DMS 273 (cell line): ENCODE measurements at regions not wholly inside any gene's neighbourhood (a gene's known extent, or its start where the extent isn't known, plus 50 kb on each side); places are given as distances from the start of the nearest gene placed in this dataset.
"Not testable (repeated sequence)": the region's sequence is repeated elsewhere in the genome, so short reads cannot be mapped to it uniquely, and the experiment has no call there.

Source experiments
- DNase-seq: peaks from one replicate; lab custom pipeline; 2025; ENCODE audit not compliant: unreplicated experiment; lab: John Stamatoyannopoulos, UW

DNA sequence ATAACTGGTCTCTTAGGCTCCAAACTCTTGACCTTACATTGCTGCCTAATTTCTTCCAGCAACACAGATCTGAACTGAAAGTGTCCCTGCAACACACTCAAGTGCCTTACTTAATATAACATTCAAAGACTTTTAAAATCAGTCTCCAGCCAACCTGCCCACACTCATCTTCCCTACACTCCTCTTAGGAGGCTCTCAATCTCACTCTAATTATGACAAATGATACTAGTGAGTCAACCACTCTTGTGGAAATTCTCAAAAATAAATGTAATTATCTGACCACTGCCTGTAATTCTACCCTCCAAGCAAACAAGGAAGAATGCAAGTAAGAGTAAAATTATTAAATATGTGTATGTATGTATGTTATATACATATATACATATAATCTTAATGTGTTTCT lies 348.1 kb upstream of the MIR17HG start:
- no peak for DNase-seq

DNA sequence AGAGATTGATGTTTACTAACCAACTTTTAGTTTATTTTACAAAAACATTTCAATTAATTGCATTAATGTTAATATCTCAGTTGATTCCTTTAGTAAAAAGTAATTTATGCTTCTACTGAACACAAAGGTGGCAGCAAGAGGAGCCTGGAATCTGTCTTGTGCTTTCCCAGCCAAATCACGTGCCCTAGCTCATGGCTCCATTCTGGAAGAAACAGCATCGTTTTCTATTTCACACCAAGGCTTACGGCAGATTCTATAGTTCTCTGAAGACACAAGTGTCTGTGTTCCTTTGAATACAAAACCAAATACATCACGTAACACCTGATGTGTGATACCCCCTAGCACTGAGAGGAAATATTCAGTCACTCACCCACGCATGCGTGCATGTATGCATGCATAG lies 346.1 kb upstream of the MIR17HG start:
- DNase-seq: no peak

DNA sequence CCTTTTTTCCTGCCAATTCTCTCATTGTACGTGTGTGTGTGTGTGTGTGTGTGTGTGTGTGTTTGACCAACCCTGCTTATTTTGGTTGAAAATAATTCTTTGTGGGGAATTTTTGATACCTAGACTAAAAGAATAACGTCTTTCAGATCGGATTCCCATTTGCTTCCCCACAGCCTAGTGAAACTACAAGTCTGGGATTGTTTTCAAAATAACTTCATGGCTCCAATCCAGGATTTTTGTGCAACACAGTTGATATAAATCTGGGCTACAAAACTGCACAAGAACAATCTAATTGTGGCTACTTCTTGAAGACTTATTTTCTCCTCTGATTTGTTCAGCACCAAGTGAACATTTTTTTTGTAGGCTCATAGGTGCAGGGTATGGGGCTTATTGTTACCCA lies 332.8 kb upstream of the MIR17HG start:
- no peak for DNase-seq

- DNase-seq: peak; percentile 56
Observed at GRCh38 chr13:91017031-91017668, 330.3 kb upstream of the MIR17HG start.

- no peak for DNase-seq
Observed at GRCh38 chr13:91017669-91018053, 329.8 kb upstream of the MIR17HG start.

- no peak for DNase-seq
Observed at GRCh38 chr13:91020461-91021034, 326.9 kb upstream of the MIR17HG start.

- DNase-seq: no peak
Observed at GRCh38 chr13:91024157-91024792, 323.2 kb upstream of the MIR17HG start.

DNA sequence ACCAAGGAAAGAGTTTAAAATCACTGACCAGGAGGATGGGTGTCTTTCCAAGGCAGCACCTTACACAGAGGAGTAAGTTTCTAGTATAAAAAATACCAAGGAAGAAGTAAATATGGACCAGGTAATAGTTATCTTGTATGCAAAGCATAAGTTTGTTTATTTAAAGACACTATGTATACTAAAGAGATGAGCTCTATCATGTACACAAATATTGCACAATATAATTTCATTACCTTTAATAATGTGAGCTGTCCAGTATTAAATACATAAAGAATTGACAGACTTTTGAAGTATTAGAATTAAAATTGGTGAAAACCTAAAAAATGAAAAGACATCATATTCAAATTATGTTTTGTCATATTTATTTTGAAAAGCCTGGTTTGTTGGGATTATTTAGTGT lies 322.0 kb upstream of the MIR17HG start:
- DNase-seq: no peak

GRCh38 chr13:91031508-91031907 lies 316.0 kb upstream of the MIR17HG start:
- DNase-seq: no peak

- DNase-seq: no peak
Observed at GRCh38 chr13:91032104-91032503, 315.4 kb upstream of the MIR17HG start.

DNA sequence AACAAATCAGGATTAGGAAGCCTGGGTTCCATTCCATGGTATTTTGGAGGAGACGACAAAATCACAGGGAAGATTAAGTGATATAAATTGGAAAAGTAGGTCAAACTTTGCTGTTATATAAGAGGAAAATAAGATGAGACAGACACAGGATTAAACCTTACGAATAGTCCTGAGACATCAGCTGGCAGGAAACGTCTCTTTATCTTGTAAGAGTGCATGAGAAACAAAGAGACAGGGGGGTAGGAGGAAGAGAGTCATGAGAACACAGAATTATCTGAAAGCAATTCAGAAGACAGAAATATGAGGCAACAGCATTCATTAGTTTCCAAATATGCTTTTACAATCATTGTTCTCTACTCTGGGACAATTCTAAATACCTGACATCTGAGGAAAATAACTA lies 310.6 kb upstream of the MIR17HG start:
- DNase-seq: no peak

DNA sequence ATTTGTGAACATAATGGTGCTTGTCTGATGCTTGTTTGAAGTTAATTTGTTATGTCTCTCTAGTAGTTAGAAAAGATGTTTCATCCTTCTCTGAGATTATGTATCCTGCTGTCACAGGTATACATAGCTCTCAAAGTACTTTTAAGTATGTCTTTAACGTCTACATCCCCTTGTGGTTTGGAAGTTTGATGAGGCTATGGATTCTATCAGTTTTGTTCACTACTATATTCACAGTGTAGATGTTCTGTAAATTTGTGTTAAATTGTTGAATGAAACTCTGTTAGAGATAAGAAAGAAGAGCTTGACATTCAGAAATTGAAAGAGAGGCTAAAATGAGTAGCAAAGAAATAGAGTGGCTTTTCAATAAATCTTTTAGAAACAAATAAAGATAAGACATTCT lies 304.6 kb upstream of the MIR17HG start:
- DNase-seq: no peak

DNA sequence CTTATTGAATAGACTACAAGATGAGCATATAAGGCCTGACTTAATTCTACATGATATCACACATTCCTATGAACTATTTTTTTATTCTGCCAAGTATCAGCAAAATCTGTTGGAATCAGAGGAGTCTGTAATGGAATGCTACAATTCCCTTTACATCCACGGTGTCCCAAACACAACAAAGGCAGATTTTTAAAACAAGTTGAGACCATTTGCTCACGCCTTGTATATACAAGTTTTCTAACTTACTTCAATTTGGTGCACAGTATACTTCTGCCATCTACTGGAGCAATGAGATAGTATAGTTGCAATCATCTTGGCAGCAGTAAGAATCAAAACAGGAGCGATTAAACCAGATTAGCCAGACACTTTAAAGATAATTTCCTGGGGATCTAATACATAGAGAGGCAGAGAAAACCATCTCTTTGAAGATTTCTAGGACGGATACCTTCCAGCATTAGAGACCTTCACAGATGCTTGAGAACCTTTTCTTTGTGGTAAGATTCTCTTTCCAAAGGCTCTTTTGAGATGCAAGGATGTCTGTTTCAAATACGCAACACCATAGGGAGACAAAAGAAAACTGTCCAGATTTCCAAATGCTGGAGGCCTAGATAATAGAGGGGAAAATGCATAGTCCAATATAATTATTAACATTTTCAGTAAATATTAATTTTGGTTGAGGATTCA lies 302.0 kb upstream of the MIR17HG start:
- peak; percentile 11 for DNase-seq

- no peak for DNase-seq
Observed at GRCh38 chr13:91046715-91047327, 300.7 kb upstream of the MIR17HG start.

GRCh38 chr13:91050970-91051369 lies 296.5 kb upstream of the MIR17HG start:
- no peak for DNase-seq

DNA sequence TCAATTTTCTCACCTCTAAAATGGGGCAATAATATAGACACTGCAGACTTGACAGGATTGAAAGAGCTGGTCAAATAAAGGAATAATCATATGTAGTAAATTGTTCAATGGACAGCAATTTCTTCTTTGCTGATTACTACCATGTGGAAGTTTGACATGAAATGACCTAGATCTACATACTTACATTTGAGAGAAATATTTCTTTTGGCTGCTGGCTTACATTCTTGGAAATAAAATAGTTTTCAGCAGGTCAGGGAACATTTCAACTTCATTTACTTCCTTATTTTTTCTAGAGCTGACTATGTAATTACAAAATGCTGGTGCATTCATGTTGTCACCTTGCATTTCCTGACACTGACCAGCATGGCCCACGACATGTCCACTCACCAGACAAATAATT lies 294.6 kb upstream of the MIR17HG start:
- DNase-seq: no peak

- DNase-seq: no peak
Observed at GRCh38 chr13:91053318-91054065, 294.0 kb upstream of the MIR17HG start.

- no peak for DNase-seq
Observed at GRCh38 chr13:91054902-91055301, 292.6 kb upstream of the MIR17HG start.

DNA sequence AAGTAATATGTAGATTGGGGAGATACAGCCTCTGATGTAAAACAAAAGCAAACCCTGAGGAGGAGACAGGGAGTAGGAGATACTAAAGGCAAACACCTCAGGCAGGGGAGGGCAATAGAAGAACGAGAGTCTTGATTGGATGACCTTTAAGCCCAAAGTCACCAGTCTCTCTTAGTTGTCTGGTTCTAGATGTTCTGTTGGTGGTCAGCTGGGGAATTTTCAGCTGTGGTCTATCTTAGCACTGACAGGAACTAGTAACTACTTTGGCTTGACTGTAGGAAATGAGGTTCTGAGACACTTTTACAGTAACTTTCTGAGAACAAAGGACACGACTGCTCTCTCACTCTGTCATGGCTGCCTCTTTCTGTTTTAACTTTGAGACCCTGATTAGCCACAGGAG lies 290.7 kb upstream of the MIR17HG start:
- DNase-seq: no peak

DNA sequence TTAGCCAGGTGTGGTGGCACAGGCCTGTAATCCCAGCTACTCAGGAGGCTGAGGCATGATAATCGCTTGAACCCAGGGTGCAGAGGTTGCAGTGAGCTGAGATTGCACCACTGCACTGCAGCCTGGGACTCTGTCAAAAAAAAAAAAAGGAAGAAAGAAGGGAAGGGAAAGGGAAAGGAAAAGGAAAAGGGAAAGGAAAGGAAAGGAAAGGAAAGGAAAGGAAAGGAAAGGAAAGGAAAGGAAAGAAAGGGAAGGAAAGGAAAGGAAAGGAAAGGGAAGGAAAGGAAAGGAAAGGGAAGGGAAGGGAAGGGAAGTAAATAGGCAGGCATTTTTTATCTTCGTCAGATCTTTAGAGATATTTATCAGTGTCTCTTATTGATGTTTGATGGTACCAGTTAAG lies 290.0 kb upstream of the MIR17HG start:
- not testable (repeated sequence) for DNase-seq

- DNase-seq: no peak
Observed at GRCh38 chr13:91058066-91058465, 289.4 kb upstream of the MIR17HG start.
